Natural killer cell (primary cell): ENCODE measurements at regions not wholly inside any gene's neighbourhood (a gene's known extent, or its start where the extent isn't known, plus 50 kb on each side); places are given as distances from the start of the nearest gene placed in this dataset.

Experiments used
- ATAC-seq, 3 donors: fragments of 150-1000 bp in 2 of 3; fragments of 200-7000 bp in 1 of 3; cut with Tn5 transposase; 1 replicate in 1 of 3; 2 replicates in 2 of 3; pipeline ENCODE4 v1.10.0; 2021; ENCODE audit warnings: mild to moderate bottlenecking in 2 of 3, moderate library complexity in 2 of 3
- DNase-seq, 2 donors: peaks; one replicate each; pipeline versions ENCODE4 v3.0.0 to v3.0.0-alpha.2; 2013 to 2021; ENCODE audit warnings: mixed read lengths in 1 of 2
- H3K27ac ChIP-seq: one replicate; pipeline ENCODE4 v1.5.1; 2013; ENCODE audit warnings: mild to moderate bottlenecking, low read length
- H3K27me3 ChIP-seq: one replicate; pipeline ENCODE4 v1.6.1; 2013; ENCODE audit warnings: low read length; ENCODE audit not compliant: control insufficient read depth, insufficient read depth
- H3K36me3 ChIP-seq: one replicate; pipeline ENCODE4 v1.6.1; 2013; ENCODE audit warnings: low read length; ENCODE audit not compliant: control insufficient read depth, insufficient read depth
- H3K4me1 ChIP-seq: one replicate; pipeline ENCODE4 v1.6.1; 2013; ENCODE audit warnings: low read length; ENCODE audit not compliant: control insufficient read depth, insufficient read depth
- H3K4me3 ChIP-seq: one replicate; pipeline ENCODE4 v1.5.1; 2013; ENCODE audit warnings: low read length
- H3K9me3 ChIP-seq: one replicate; pipeline ENCODE4 v1.6.1; 2013; ENCODE audit warnings: low read length; ENCODE audit not compliant: control insufficient read depth, insufficient read depth
- H3K27ac Mint-ChIP-seq, 2 donors: one replicate each; pipeline ENCODE4 v1.8.0; 2022; ENCODE audit warnings: mild to moderate bottlenecking in 2 of 2, mixed read lengths in 2 of 2, moderate library complexity in 1 of 2
- H3K27me3 Mint-ChIP-seq, 2 donors: one replicate each; pipeline ENCODE4 v1.8.0; 2022; ENCODE audit warnings: low read depth in 2 of 2, mixed read lengths in 2 of 2
- H3K36me3 Mint-ChIP-seq: one replicate; pipeline ENCODE4 v1.8.0; 2022; ENCODE audit warnings: mixed read lengths
- H3K4me1 Mint-ChIP-seq, 2 donors: one replicate each; pipeline ENCODE4 v1.8.0; 2022; ENCODE audit warnings: mixed read lengths in 2 of 2
- H3K4me3 Mint-ChIP-seq: one replicate; pipeline ENCODE4 v1.8.0; 2022; ENCODE audit warnings: mild to moderate bottlenecking, moderate library complexity, mixed read lengths
- H3K9me3 Mint-ChIP-seq, 2 donors: one replicate each; pipeline ENCODE4 v1.8.0; 2022; ENCODE audit warnings: mixed read lengths in 2 of 2
- WGBS: methylation state at CpG from one replicate; pipeline ENCODE4 v1.1.7; 2013; ENCODE audit warnings: missing lambda C conversion rate; ENCODE audit not compliant: insufficient coverage; 5-methylcytosine and 5-hydroxymethylcytosine counted together
- intact Hi-C: fragments of 100-400 bp; cut with micrococcal nuclease; formaldehyde crosslinking; loops from one replicate; pipeline ENCODE4 v1.14.2; 2022
- TF ChIP-seq, protein P1 (sequence below): fragments of 200-600 bp; IDR thresholded peaks from one replicate; pipeline ENCODE4 v1.8.0; 2022; ENCODE audit warnings: antibody characterized with exemption

DNA sequence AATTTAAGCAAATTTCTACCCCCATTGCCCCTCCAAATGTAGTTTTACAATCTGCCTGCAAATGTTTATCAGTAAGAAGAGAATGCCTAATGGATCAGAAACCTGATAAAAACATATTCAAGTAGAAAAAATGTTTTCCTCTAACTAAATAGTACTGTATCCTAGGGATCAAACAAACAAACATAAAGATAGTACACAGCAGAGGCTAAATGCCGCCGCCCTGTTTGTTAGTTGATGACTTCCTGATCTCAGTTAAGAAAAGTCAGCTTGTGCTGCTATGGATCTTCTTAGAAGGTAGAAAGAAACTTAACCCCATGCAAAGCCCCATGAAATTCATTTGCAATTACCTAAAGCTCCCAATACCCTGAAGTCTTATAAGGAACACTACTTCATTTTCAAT, 387.3 kb upstream of the THBS1 start:
- DNase-seq (no peak), ATAC-seq (no peak)
- no peak overlapping the region for H3K27ac ChIP-seq
- intact Hi-C loops = no loop called here
- Mint-ChIP-seq H3K27me3 (peaks cover 11 to 27% of the 10 kb centered on the region in 2 donors), H3K9me3 (no peaks in the 10 kb centered on the region), H3K4me1 (no peaks in the 10 kb centered on the region), H3K27ac (no peak overlapping the region), H3K4me3 (no peak overlapping the region), H3K36me3 (no peaks in the 10 kb centered on the region)
- 80% methylated on average over 1 of the region's 2 CpGs for WGBS
- no peaks in the 10 kb centered on the region for H3K36me3 ChIP-seq
- H3K27me3 ChIP-seq = no peaks in the 10 kb centered on the region
- no peaks in the 10 kb centered on the region for H3K9me3 ChIP-seq
- TF ChIP-seq, protein P1, sequence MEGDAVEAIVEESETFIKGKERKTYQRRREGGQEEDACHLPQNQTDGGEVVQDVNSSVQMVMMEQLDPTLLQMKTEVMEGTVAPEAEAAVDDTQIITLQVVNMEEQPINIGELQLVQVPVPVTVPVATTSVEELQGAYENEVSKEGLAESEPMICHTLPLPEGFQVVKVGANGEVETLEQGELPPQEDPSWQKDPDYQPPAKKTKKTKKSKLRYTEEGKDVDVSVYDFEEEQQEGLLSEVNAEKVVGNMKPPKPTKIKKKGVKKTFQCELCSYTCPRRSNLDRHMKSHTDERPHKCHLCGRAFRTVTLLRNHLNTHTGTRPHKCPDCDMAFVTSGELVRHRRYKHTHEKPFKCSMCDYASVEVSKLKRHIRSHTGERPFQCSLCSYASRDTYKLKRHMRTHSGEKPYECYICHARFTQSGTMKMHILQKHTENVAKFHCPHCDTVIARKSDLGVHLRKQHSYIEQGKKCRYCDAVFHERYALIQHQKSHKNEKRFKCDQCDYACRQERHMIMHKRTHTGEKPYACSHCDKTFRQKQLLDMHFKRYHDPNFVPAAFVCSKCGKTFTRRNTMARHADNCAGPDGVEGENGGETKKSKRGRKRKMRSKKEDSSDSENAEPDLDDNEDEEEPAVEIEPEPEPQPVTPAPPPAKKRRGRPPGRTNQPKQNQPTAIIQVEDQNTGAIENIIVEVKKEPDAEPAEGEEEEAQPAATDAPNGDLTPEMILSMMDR = no peak
- H3K4me3 ChIP-seq = no peak overlapping the region
- H3K4me1 ChIP-seq = no peaks in the 10 kb centered on the region

DNA sequence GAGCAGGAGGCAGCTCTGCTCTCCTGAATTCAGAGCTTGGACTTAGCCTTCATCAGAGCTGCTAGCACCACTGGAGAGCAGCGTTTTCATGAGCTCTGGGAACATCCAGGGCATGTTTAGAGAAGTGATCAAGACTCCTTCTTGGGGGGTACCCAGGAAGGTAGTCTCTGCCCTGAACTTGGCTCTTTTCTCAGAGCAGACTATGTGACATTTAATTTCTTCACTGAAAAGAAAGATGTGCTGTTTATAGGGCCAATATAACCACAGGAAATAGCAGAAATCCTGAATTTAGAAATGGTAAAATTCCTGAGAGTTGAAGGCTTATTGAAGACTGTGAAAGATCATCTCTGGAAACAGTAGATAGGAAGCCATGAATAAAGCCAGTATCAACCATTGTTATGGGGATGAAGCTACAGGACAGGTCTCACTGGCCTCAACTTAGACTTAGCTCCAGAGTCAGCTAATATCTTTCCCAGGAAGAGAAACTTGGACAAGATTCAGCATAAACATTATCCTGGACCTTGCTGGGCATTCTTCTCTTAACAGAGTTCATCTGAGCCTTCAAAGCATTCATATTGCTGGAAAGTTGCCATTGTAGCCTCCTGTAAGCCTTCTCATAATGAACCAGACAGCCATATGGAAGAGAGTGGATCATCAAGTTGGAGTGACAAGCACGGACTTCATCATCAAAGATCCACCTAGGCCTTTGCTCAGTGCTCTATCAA, 386.6 kb upstream of the THBS1 start:
- H3K4me1 ChIP-seq = no peaks in the 10 kb centered on the region
- ATAC-seq (no peak), DNase-seq (no peak)
- 71% methylated on average over 2 of the region's 2 CpGs for WGBS
- Mint-ChIP-seq H3K4me1 (no peaks in the 10 kb centered on the region), H3K4me3 (no peak overlapping the region), H3K27me3 (peaks cover 13 to 27% of the 10 kb centered on the region in 2 donors), H3K9me3 (no peaks in the 10 kb centered on the region), H3K36me3 (no peaks in the 10 kb centered on the region), H3K27ac (no peak overlapping the region)
- TF ChIP-seq, protein P1 = no peak
- intact Hi-C loops = no loop called here
- no peaks in the 10 kb centered on the region for H3K27me3 ChIP-seq
- H3K36me3 ChIP-seq = no peaks in the 10 kb centered on the region
- no peak overlapping the region for H3K27ac ChIP-seq
- no peak overlapping the region for H3K4me3 ChIP-seq
- H3K9me3 ChIP-seq = no peaks in the 10 kb centered on the region

- no peaks in the 10 kb centered on the region for H3K9me3 Mint-ChIP-seq
- intact Hi-C loops = no loop called here
- Histone ChIP-seq H3K4me1 (no peaks in the 10 kb centered on the region), H3K27ac (no peak overlapping the region), H3K27me3 (no peaks in the 10 kb centered on the region), H3K36me3 (no peaks in the 10 kb centered on the region), H3K9me3 (no peaks in the 10 kb centered on the region), H3K4me3 (no peak overlapping the region)
- DNase-seq (no peak), ATAC-seq (no peak)
- H3K27me3 Mint-ChIP-seq = peaks cover 12 to 21% of the 10 kb centered on the region in 2 donors
- H3K4me1 Mint-ChIP-seq = no peaks in the 10 kb centered on the region
- H3K36me3 Mint-ChIP-seq = no peaks in the 10 kb centered on the region
- no peak overlapping the region for H3K4me3 Mint-ChIP-seq
- WGBS = 63% methylated on average over 3 of the region's 3 CpGs
- no peak overlapping the region for H3K27ac Mint-ChIP-seq
- TF ChIP-seq, protein P1 = no peak
Measured at GRCh38 chr15:39195961-39196486, 384.9 kb upstream of the THBS1 start.
